K562 (cell line): ENCODE measurements at regions not wholly inside any gene's neighbourhood (a gene's known extent, or its start where the extent isn't known, plus 50 kb on each side); places are given as distances from the start of the nearest gene placed in this dataset.

Experiments
- CBFA2T3 ChIP-seq: fragments of 450-650 bp; IDR thresholded peaks from 2 replicates; pipeline ENCODE4 v1.6.1; 2017
- CBX8 ChIP-seq: fragments of 200-600 bp; sonication (generic); IDR thresholded peaks from 2 replicates; pipeline ENCODE4 v1.6.1; 2012; ENCODE audit warnings: borderline replicate concordance, mixed run types, low read depth, mild to moderate bottlenecking, moderate library complexity, mixed read lengths, low read length, control low read depth, inconsistent platforms; ENCODE audit not compliant: poor library complexity, severe bottlenecking; ENCODE audit errors: extremely low read depth
- CREB1 ChIP-seq, 2 experiments: sonication (generic) in 1 of 2; formaldehyde crosslinking in 1 of 2; IDR thresholded peaks; 2 replicates each; pipeline versions ENCODE4 v1.6.1 to v1.8.0; 2012 to 2022; ENCODE audit warnings: inconsistent platforms in 1 of 2, mild to moderate bottlenecking in 1 of 2, missing genetic modification reagents in 1 of 2, moderate library complexity in 1 of 2
- CREB3 ChIP-seq: fragments of 450-650 bp; conservative IDR thresholded peaks from 2 replicates; pipeline ENCODE4 v1.6.1; 2016; ENCODE audit warnings: missing genetic modification characterization, low read depth, mild to moderate bottlenecking, missing compliant biosample characterization, moderate library complexity
- E2F6 ChIP-seq, 2 experiments: IDR thresholded peaks; 2 replicates each; pipeline ENCODE4 v1.6.1; 2011; ENCODE audit warnings: borderline replicate concordance in 1 of 2, control low read depth in 1 of 2, low read depth in 1 of 2, low read length in 1 of 2, mild to moderate bottlenecking in 1 of 2, mixed read lengths in 1 of 2, moderate library complexity in 1 of 2; ENCODE audit not compliant: insufficient read depth in 1 of 2, insufficient read length in 1 of 2, poor library complexity in 1 of 2, severe bottlenecking in 1 of 2; ENCODE audit errors: extremely low read depth in 1 of 2
- GATAD2B ChIP-seq: fragments of 450-650 bp; IDR thresholded peaks from 2 replicates; pipeline ENCODE4 v1.6.1; 2017; ENCODE audit warnings: mild to moderate bottlenecking, borderline replicate concordance
- HMGN3 ChIP-seq: IDR thresholded peaks from 2 replicates; pipeline ENCODE4 v1.6.1; 2011; ENCODE audit warnings: borderline replicate concordance, low read depth, mild to moderate bottlenecking, mixed read lengths, low read length; ENCODE audit not compliant: insufficient read length; ENCODE audit errors: extremely low read depth
- IRF1 ChIP-seq: sonication (generic); formaldehyde crosslinking; IDR thresholded peaks from 2 replicates; pipeline ENCODE4 v1.8.0; 2022; ENCODE audit warnings: missing genetic modification reagents, mild to moderate bottlenecking, borderline replicate concordance
- KHSRP ChIP-seq: fragments of 450-650 bp; IDR thresholded peaks from 2 replicates; pipeline ENCODE4 v1.6.1; 2017
- MECOM ChIP-seq: fragments of 250-450 bp; sonication (Bioruptor Pico); IDR thresholded peaks from 2 replicates; pipeline ENCODE4 v1.8.0; 2022; ENCODE audit warnings: inconsistent platforms
- MYC ChIP-seq, 2 experiments: fragments of 250-450 bp in 1 of 2; sonication (Bioruptor Pico) in 1 of 2; IDR thresholded peaks; 2 replicates each; pipeline versions ENCODE4 v1.5.1 to v1.6.1; 2012 to 2021; ENCODE audit warnings: low read depth in 2 of 2, borderline replicate concordance in 1 of 2, improper control_type of control experiment in 1 of 2, low read length in 1 of 2, mild to moderate bottlenecking in 1 of 2, moderate library complexity in 1 of 2
- PHF8 ChIP-seq: fragments of 200-600 bp; sonication (generic); IDR thresholded peaks from 2 replicates; pipeline ENCODE4 v1.6.1; 2012; ENCODE audit warnings: mixed run types, mild to moderate bottlenecking, inconsistent platforms, low read length, moderate library complexity, borderline replicate concordance
- POLR2AphosphoS5 ChIP-seq: IDR thresholded peaks from 2 replicates; pipeline ENCODE4 v1.6.1; 2011; ENCODE audit warnings: mild to moderate bottlenecking, low read depth, low read length, moderate library complexity; ENCODE audit not compliant: control insufficient read depth, insufficient read depth
- SOX6 ChIP-seq: fragments of 450-650 bp; IDR thresholded peaks from 2 replicates; pipeline ENCODE4 v1.6.1; 2014; ENCODE audit warnings: mild to moderate bottlenecking
- SUPT5H ChIP-seq: fragments of 450-650 bp; IDR thresholded peaks from 2 replicates; pipeline ENCODE4 v1.6.1; 2016
- ZNF274 ChIP-seq: IDR thresholded peaks from 2 replicates; pipeline ENCODE4 v1.6.1; 2011; ENCODE audit warnings: low read depth, mild to moderate bottlenecking, low read length, moderate library complexity, borderline replicate concordance

GRCh38 chr9:36487482-36488388, 85.0 kb upstream of the MELK start (continued):
- no peak for TF ChIP-seq CBX8
- no peak for TF ChIP-seq KHSRP
- 0 out of 2 replicates have a peak, but pooled peaks have one; percentile 3 for TF ChIP-seq CBFA2T3
- TF ChIP-seq CREB3 (tag): no peak
- peak; percentile 68; the same call in 1 of the 2 replicates for TF ChIP-seq PHF8
- peak; percentile 55; the same call in 1 of the 2 replicates for TF ChIP-seq POLR2AphosphoS5
- TF ChIP-seq ZNF274: no peak
- peak; percentile 13; the same call in 1 of the 2 replicates for TF ChIP-seq CREB1 (IDR thresholded peaks at IDR 0.05)
- no peak for TF ChIP-seq CREB1 (CRISPR knock-in tag; IDR thresholded peaks at IDR 0.05)
- no peak for TF ChIP-seq MECOM (CRISPR knock-in tag)
- peak; percentile 48; the same call in 1 of the 2 replicates for TF ChIP-seq GATAD2B
- TF ChIP-seq SOX6: peak; percentile 43; the same call in 1 of the 2 replicates
- peak; percentile 85 for TF ChIP-seq HMGN3
- peak; percentile 32; the same call in 1 of the 2 replicates for TF ChIP-seq MYC (IDR thresholded peaks at IDR 0.05; ENCODE audit: low read depth, low read length)
- no peak for TF ChIP-seq MYC (CRISPR knock-in tag; IDR thresholded peaks at IDR 0.05; ENCODE audit: borderline replicate concordance, low read depth)
- TF ChIP-seq IRF1: no peak
- peak; percentile 81 for TF ChIP-seq SUPT5H
- peak; percentile 18 to 62 for TF ChIP-seq E2F6 (IDR thresholded peaks at IDR 0.05; ENCODE audit: borderline replicate concordance in 1 of 2, extremely low read depth in 1 of 2, insufficient read depth in 1 of 2, insufficient read length in 1 of 2, low read depth in 1 of 2, low read length in 1 of 2, poor library complexity in 1 of 2, severe bottlenecking in 1 of 2)
